Vagina (tissue), 2 donors: ENCODE measurements at regions not wholly inside any gene's neighbourhood (a gene's known extent, or its start where the extent isn't known, plus 50 kb on each side); places are given as distances from the start of the nearest gene placed in this dataset.

Experiments used
- CTCF ChIP-seq, 3 experiments: fragments of 450-650 bp in 2 of 3; fragments of 200-600 bp in 1 of 3; sonication (generic) in 1 of 3; IDR thresholded peaks; one replicate each; pipeline ENCODE4 v1.5.1; 2017 to 2019; ENCODE audit warnings: antibody characterized with exemption in 3 of 3, mild to moderate bottlenecking in 2 of 3, moderate library complexity in 2 of 3
- POLR2AphosphoS5 ChIP-seq, 2 donors: sonication (generic); formaldehyde crosslinking; IDR thresholded peaks; one replicate each; pipeline ENCODE4 v1.9.0; 2017; ENCODE audit warnings: antibody characterized with exemption in 2 of 2, mild to moderate bottlenecking in 2 of 2, low read depth in 1 of 2; ENCODE audit not compliant: insufficient read depth in 1 of 2

DNA sequence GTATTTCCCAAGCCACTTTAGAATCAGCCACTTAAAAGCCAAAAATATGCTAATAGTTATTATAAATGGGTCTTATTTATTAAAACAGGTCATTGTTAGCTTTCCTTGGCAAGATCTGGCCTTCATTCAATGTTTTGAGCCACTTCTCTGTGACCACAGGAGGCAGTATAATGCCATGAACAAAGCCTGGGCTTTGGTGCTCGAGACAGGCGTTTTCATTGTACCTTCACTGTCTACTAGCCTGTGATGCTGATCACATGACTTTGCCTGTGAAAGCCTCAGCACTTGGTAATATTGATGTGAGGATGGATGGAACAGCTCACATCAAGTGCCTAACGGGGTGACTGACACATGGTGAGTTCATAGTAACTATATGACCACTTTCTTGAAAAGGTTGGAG is 217.0 kb downstream of the RWDD3 start:
- no peak for TF ChIP-seq CTCF (IDR thresholded peaks at IDR 0.05)
- no peak for TF ChIP-seq POLR2AphosphoS5 (IDR thresholded peaks at IDR 0.05; ENCODE audit: insufficient read depth in 1 of 2, low read depth in 1 of 2)
